ENCODE measurements at regions not wholly inside any gene's neighbourhood (a gene's known extent, or its start where the extent isn't known, plus 50 kb on each side); places are given as distances from the start of the nearest gene placed in this dataset.
"Not testable (repeated sequence)": the region's sequence is repeated elsewhere in the genome, so short reads cannot be mapped to it uniquely, and the experiment has no call there.

GRCh38 chr22:22745225-22746060 lies 101.0 kb downstream of the GGTLC2 start:
- DNase-seq, result peak; percentile 57

GRCh38 chr22:22746061-22746962 lies 101.9 kb downstream of the GGTLC2 start:
- no peak for DNase-seq

GRCh38 chr22:22746963-22747933 lies 102.8 kb downstream of the GGTLC2 start:
- DNase-seq, result no peak

- DNase-seq, result peak; percentile 47
Measured at GRCh38 chr22:22748297-22748743, 103.9 kb downstream of the GGTLC2 start.

- DNase-seq, result no peak
Measured at GRCh38 chr22:22748756-22749155, 104.3 kb downstream of the GGTLC2 start.

GRCh38 chr22:22749167-22749758 lies 104.8 kb downstream of the GGTLC2 start:
- DNase-seq, result no peak

- DNase-seq, result peak; percentile 13
Measured at GRCh38 chr22:22750335-22751042, 106.1 kb downstream of the GGTLC2 start.

GRCh38 chr22:22751043-22751603 lies 106.7 kb downstream of the GGTLC2 start:
- DNase-seq, result no peak

GRCh38 chr22:22752199-22752555 lies 107.8 kb downstream of the GGTLC2 start:
- DNase-seq, result no peak

- peak; percentile 25 for DNase-seq
Measured at GRCh38 chr22:22752556-22753477, 108.4 kb downstream of the GGTLC2 start.

GRCh38 chr22:22753526-22754267 lies 109.3 kb downstream of the GGTLC2 start:
- DNase-seq, result peak; percentile 79

GRCh38 chr22:22754268-22754657 lies 109.8 kb downstream of the GGTLC2 start:
- no peak for DNase-seq

GRCh38 chr22:22754961-22755777 lies 110.8 kb downstream of the GGTLC2 start:
- no peak for DNase-seq

- DNase-seq, result no peak
Measured at GRCh38 chr22:22755778-22756100, 111.3 kb downstream of the GGTLC2 start.

- DNase-seq, result no peak
Measured at GRCh38 chr22:22756109-22756508, 111.7 kb downstream of the GGTLC2 start.

- DNase-seq, result not testable (repeated sequence)
Measured at GRCh38 chr22:22756551-22757201, 112.3 kb downstream of the GGTLC2 start.

GRCh38 chr22:22758101-22758807 lies 113.8 kb downstream of the GGTLC2 start:
- DNase-seq, result not testable (repeated sequence)

Data from DMS53 (cell line).